HG03460 (cell line): ENCODE measurements at regions not wholly inside any gene's neighbourhood (a gene's known extent, or its start where the extent isn't known, plus 50 kb on each side); places are given as distances from the start of the nearest gene placed in this dataset.

Experiments used
- ATAC-seq: cut with Tn5 transposase; IDR thresholded peaks from one replicate; pipeline ENCODE4 v1.9.1; 2021; ENCODE audit not compliant: unreplicated experiment

- no peak for ATAC-seq
These were observed 52.0 kb upstream of the RTN4 start for GRCh38 chr2:55102056-55102812.

- ATAC-seq = no peak
These were observed 51.2 kb upstream of the RTN4 start for GRCh38 chr2:55101466-55101865.

GRCh38 chr2:55099878-55100820, 49.9 kb upstream of the RTN4 start:
- ATAC-seq = no peak
